IMR-90 (cell line): ENCODE measurements at regions not wholly inside any gene's neighbourhood (a gene's known extent, or its start where the extent isn't known, plus 50 kb on each side); places are given as distances from the start of the nearest gene placed in this dataset.

Experiments
- ATAC-seq: fragments of 200-7000 bp; cut with Tn5 transposase; 2 replicates; pipeline ENCODE4 v1.9.1; 2020; ENCODE audit warnings: low read depth, mild to moderate bottlenecking, moderate library complexity
- BruUV-seq: library from RNA; stranded (reverse); fragments of 400-500 nt; replicated peaks from 2 replicates; lab custom pipeline; 2021; lab: Mats Ljungman, UMichigan
- CTCF ChIA-PET: fragments of 300-600 bp; formaldehyde crosslinking; extraction: SDS; loops from one replicate; lab custom pipeline; 2021; ENCODE audit warnings: antibody characterized with exemption; lab: Yijun Ruan, JAX
- POLR2A ChIA-PET: fragments of 300-600 bp; sonication (Branson Sonifier 250); formaldehyde crosslinking; loops from one replicate; lab custom pipeline; 2022; ENCODE audit warnings: antibody characterized with exemption; ENCODE audit not compliant: unreplicated experiment; lab: Charles Lee
- DNase-seq: peaks from one replicate; pipeline ENCODE4 v3.0.0; 2013
- H2AFZ ChIP-seq: replicated peaks from 2 replicates; pipeline ENCODE3; 2013; ENCODE audit warnings: low read length, mild to moderate bottlenecking; ENCODE audit not compliant: poor library complexity
- H2AK5ac ChIP-seq: 2 replicates; pipeline ENCODE4 v1.6.1; 2013; ENCODE audit warnings: low read depth, low read length, inconsistent platforms
- H2AK9ac ChIP-seq: replicated peaks from 2 replicates; pipeline ENCODE3; 2013; ENCODE audit warnings: mild to moderate bottlenecking, low read depth, low read length, moderate library complexity; ENCODE audit not compliant: poor library complexity
- H2BK120ac ChIP-seq: 2 replicates; pipeline ENCODE4 v1.6.1; 2013; ENCODE audit warnings: low read depth, low read length, inconsistent platforms
- H2BK15ac ChIP-seq: 3 replicates; pipeline ENCODE4 v1.6.1; 2013; ENCODE audit warnings: low read depth, low read length, inconsistent platforms
- H2BK20ac ChIP-seq: 2 replicates; pipeline ENCODE4 v1.6.1; 2013; ENCODE audit warnings: low read depth, mild to moderate bottlenecking, inconsistent platforms, low read length, moderate library complexity
- H2BK5ac ChIP-seq: 2 replicates; pipeline ENCODE4 v1.6.1; 2013; ENCODE audit warnings: mild to moderate bottlenecking, low read depth, low read length, inconsistent platforms; ENCODE audit not compliant: poor library complexity, severe bottlenecking
- H3K14ac ChIP-seq: replicated peaks from 2 replicates; pipeline ENCODE4 v1.6.1; 2013; ENCODE audit warnings: low read depth, low read length, inconsistent platforms
- H3K18ac ChIP-seq: 2 replicates; pipeline ENCODE4 v1.6.1; 2013; ENCODE audit warnings: low read depth, low read length, control low read depth
- H3K23ac ChIP-seq: 2 replicates; pipeline ENCODE4 v1.6.1; 2013; ENCODE audit warnings: low read depth, low read length, inconsistent platforms
- H3K27ac ChIP-seq: 2 replicates; pipeline ENCODE4 v1.5.1; 2013; ENCODE audit warnings: mild to moderate bottlenecking, control low read depth, low read length; ENCODE audit not compliant: insufficient read depth
- H3K27me3 ChIP-seq: 2 replicates; pipeline ENCODE4 v1.6.1; 2013; ENCODE audit warnings: low read length; ENCODE audit not compliant: control insufficient read depth, insufficient read depth
- H3K36me3 ChIP-seq: 2 replicates; pipeline ENCODE4 v1.6.1; 2013; ENCODE audit warnings: low read length, mixed read lengths; ENCODE audit not compliant: control insufficient read depth, insufficient read depth
- H3K4ac ChIP-seq: 2 replicates; pipeline ENCODE4 v1.6.1; 2013; ENCODE audit warnings: low read depth, low read length, inconsistent platforms
- H3K4me1 ChIP-seq: 2 replicates; pipeline ENCODE4 v1.6.1; 2013; ENCODE audit warnings: low read length, mixed read lengths; ENCODE audit not compliant: control insufficient read depth, insufficient read depth
- H3K4me2 ChIP-seq: 2 replicates; pipeline ENCODE4 v1.6.1; 2013; ENCODE audit warnings: low read depth, mild to moderate bottlenecking, control low read depth, low read length, moderate library complexity
- H3K4me3 ChIP-seq: 2 replicates; pipeline ENCODE4 v1.5.1; 2013; ENCODE audit warnings: low read depth, mild to moderate bottlenecking, control low read depth, low read length, moderate library complexity; ENCODE audit not compliant: insufficient read depth
- H3K56ac ChIP-seq: 2 replicates; pipeline ENCODE4 v1.6.1; 2013; ENCODE audit warnings: low read length, inconsistent platforms; ENCODE audit not compliant: insufficient read depth; ENCODE audit errors: extremely low read depth
- H3K79me1 ChIP-seq, 2 experiments: 2 replicates each; pipeline ENCODE4 v1.6.1; 2013; ENCODE audit warnings: low read length in 2 of 2, inconsistent platforms in 1 of 2, low read depth in 1 of 2
- H3K9ac ChIP-seq: 2 replicates; pipeline ENCODE4 v1.6.1; 2013; ENCODE audit warnings: low read depth, low read length, control low read depth
- H3K9me1 ChIP-seq: 2 replicates; pipeline ENCODE4 v1.6.1; 2013; ENCODE audit warnings: low read length, inconsistent platforms; ENCODE audit not compliant: insufficient read depth
- H3K9me3 ChIP-seq: 2 replicates; pipeline ENCODE4 v1.6.1; 2013; ENCODE audit warnings: low read length; ENCODE audit not compliant: control insufficient read depth, insufficient read depth
- H4K20me1 ChIP-seq: 2 replicates; pipeline ENCODE4 v1.6.1; 2013; ENCODE audit warnings: low read length, inconsistent platforms; ENCODE audit not compliant: insufficient read depth
- H4K5ac ChIP-seq: 2 replicates; pipeline ENCODE4 v1.6.1; 2013; ENCODE audit warnings: mild to moderate bottlenecking, low read depth, low read length, control low read depth
- H4K8ac ChIP-seq, 2 experiments: 2 replicates each; pipeline ENCODE4 v1.6.1; 2013; ENCODE audit warnings: low read depth in 2 of 2, low read length in 2 of 2, control low read depth in 1 of 2, inconsistent platforms in 1 of 2
- H4K91ac ChIP-seq: 2 replicates; pipeline ENCODE4 v1.6.1; 2013; ENCODE audit warnings: low read depth, low read length, inconsistent platforms; ENCODE audit not compliant: insufficient read depth
- CEBPB ChIP-seq: IDR thresholded peaks from 2 replicates; pipeline ENCODE4 v1.6.1; 2012; ENCODE audit warnings: low read depth, low read length, improper control_type of control experiment
- CHD1 ChIP-seq: IDR thresholded peaks from 2 replicates; pipeline ENCODE4 v1.6.1; 2012; ENCODE audit warnings: low read depth, low read length, improper control_type of control experiment
- MAFK ChIP-seq: IDR thresholded peaks from 2 replicates; pipeline ENCODE4 v1.6.1; 2012; ENCODE audit warnings: low read depth, low read length, improper control_type of control experiment
- MAZ ChIP-seq: IDR thresholded peaks from 2 replicates; pipeline ENCODE4 v1.6.1; 2012; ENCODE audit warnings: low read depth, mild to moderate bottlenecking, low read length, improper control_type of control experiment, moderate library complexity, borderline replicate concordance
- MXI1 ChIP-seq: IDR thresholded peaks from 2 replicates; pipeline ENCODE4 v1.6.1; 2012; ENCODE audit warnings: low read depth, mild to moderate bottlenecking, low read length, moderate library complexity, borderline replicate concordance
- NFE2L2 ChIP-seq: fragments of 150-350 bp; IDR thresholded peaks from 2 replicates; pipeline ENCODE4 v1.6.1; 2016; ENCODE audit warnings: low read depth, mild to moderate bottlenecking, low read length
- RAD21 ChIP-seq: IDR thresholded peaks from 2 replicates; pipeline ENCODE4 v1.6.1; 2012; ENCODE audit warnings: low read length, improper control_type of control experiment
- RCOR1 ChIP-seq: IDR thresholded peaks from 2 replicates; pipeline ENCODE4 v1.6.1; 2012; ENCODE audit warnings: mild to moderate bottlenecking, low read length, improper control_type of control experiment; ENCODE audit not compliant: insufficient replicate concordance
- RFX5 ChIP-seq: IDR thresholded peaks from 2 replicates; pipeline ENCODE4 v1.8.0; 2012; ENCODE audit warnings: low read depth, mild to moderate bottlenecking, low read length, moderate library complexity
- SMC3 ChIP-seq: fragments of 150-350 bp; IDR thresholded peaks from 2 replicates; pipeline ENCODE4 v1.6.1; 2016; ENCODE audit warnings: low read depth, mild to moderate bottlenecking, antibody characterized with exemption, low read length, moderate library complexity
- USF2 ChIP-seq: fragments of 150-350 bp; IDR thresholded peaks from 2 replicates; pipeline ENCODE4 v1.6.1; 2017; ENCODE audit warnings: mild to moderate bottlenecking, antibody characterized with exemption, low read length, low read depth
- WGBS, 2 experiments: methylation state at CpG; one replicate each; pipeline versions ENCODE4 v1.1.5 to v1.1.7; 2013; ENCODE audit warnings: missing lambda C conversion rate in 2 of 2; ENCODE audit not compliant: insufficient read length in 1 of 2; ENCODE audit errors: extremely low coverage in 2 of 2; 5-methylcytosine and 5-hydroxymethylcytosine counted together
- dilution Hi-C: fragments of 300-500 bp; cut with HindIII; formaldehyde crosslinking; loops from one replicate; pipeline ENCODE4 v1.14.3; 2018; ENCODE audit warnings: low sequenced_read_pairs; ENCODE audit not compliant: unreplicated experiment
- in situ Hi-C: fragments of 300-500 bp; cut with MboI; formaldehyde crosslinking; loops from 3 replicates; pipeline ENCODE4 v1.14.3; 2019; ENCODE audit warnings: low sequenced_read_pairs, inconsistent platforms, mixed read lengths
- intact Hi-C: fragments of 100-400 bp; cut with micrococcal nuclease; formaldehyde crosslinking; loops from 2 replicates; pipeline ENCODE4 v1.10.0; 2022
- TF ChIP-seq, protein P1 (sequence below): conservative IDR thresholded peaks from 2 replicates; pipeline ENCODE4 v1.5.1; 2012; ENCODE audit warnings: mild to moderate bottlenecking, low read depth, low read length, improper control_type of control experiment
- TF ChIP-seq, protein P2 (sequence below): fragments of 150-350 bp; IDR thresholded peaks from 2 replicates; pipeline ENCODE4 v1.6.1; 2016; ENCODE audit warnings: low read depth, mild to moderate bottlenecking, low read length, moderate library complexity, borderline replicate concordance

GRCh38 chr16:18059089-18059488 lies 277.4 kb downstream of the NPIPA8 start:
- Histone ChIP-seq H4K5ac (no peak overlapping the region), H3K27me3 (no peaks in the 10 kb centered on the region), H3K4me3 (no peak overlapping the region), H2BK20ac (no peak overlapping the region), H2BK15ac (no peak overlapping the region), H3K36me3 (no peaks in the 10 kb centered on the region), H2AFZ (no peak overlapping the region), H3K14ac (no peak overlapping the region), H3K9me1 (no peaks in the 10 kb centered on the region), H3K4me2 (no peak overlapping the region), H2AK9ac (no peak overlapping the region), H3K4me1 (no peaks in the 10 kb centered on the region), H3K23ac (no peak overlapping the region), H4K91ac (no peak overlapping the region), H2BK120ac (no peak overlapping the region), H3K9me3 (peaks cover 10% of the 10 kb centered on the region), H4K20me1 (no peaks in the 10 kb centered on the region), H3K4ac (no peak overlapping the region), H3K9ac (no peak overlapping the region), H2AK5ac (no peak overlapping the region), H3K79me1 (no peaks in the 10 kb centered on the region), H3K18ac (no peak overlapping the region), H2BK5ac (no peak overlapping the region), H3K56ac (no peak overlapping the region), H4K8ac (no peak overlapping the region), H3K27ac (no peak overlapping the region)
- dilution Hi-C loops, result no loop called here
- ATAC-seq (no peak), DNase-seq (no peak)
- intact Hi-C loops, result no loop called here
- TF ChIP-seq SMC3, result no peak
- no peak for TF ChIP-seq RAD21
- TF ChIP-seq, protein P1, sequence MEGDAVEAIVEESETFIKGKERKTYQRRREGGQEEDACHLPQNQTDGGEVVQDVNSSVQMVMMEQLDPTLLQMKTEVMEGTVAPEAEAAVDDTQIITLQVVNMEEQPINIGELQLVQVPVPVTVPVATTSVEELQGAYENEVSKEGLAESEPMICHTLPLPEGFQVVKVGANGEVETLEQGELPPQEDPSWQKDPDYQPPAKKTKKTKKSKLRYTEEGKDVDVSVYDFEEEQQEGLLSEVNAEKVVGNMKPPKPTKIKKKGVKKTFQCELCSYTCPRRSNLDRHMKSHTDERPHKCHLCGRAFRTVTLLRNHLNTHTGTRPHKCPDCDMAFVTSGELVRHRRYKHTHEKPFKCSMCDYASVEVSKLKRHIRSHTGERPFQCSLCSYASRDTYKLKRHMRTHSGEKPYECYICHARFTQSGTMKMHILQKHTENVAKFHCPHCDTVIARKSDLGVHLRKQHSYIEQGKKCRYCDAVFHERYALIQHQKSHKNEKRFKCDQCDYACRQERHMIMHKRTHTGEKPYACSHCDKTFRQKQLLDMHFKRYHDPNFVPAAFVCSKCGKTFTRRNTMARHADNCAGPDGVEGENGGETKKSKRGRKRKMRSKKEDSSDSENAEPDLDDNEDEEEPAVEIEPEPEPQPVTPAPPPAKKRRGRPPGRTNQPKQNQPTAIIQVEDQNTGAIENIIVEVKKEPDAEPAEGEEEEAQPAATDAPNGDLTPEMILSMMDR, result no peak
- TF ChIP-seq MAFK, result no peak
- no peak for TF ChIP-seq MXI1
- no peak for TF ChIP-seq RCOR1
- TF ChIP-seq CHD1, result no peak
- TF ChIP-seq CEBPB, result no peak
- no peak for TF ChIP-seq MAZ
- TF ChIP-seq, protein P2, sequence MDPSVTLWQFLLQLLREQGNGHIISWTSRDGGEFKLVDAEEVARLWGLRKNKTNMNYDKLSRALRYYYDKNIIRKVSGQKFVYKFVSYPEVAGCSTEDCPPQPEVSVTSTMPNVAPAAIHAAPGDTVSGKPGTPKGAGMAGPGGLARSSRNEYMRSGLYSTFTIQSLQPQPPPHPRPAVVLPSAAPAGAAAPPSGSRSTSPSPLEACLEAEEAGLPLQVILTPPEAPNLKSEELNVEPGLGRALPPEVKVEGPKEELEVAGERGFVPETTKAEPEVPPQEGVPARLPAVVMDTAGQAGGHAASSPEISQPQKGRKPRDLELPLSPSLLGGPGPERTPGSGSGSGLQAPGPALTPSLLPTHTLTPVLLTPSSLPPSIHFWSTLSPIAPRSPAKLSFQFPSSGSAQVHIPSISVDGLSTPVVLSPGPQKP, result no peak
- no peak for TF ChIP-seq RFX5
- TF ChIP-seq NFE2L2, result no peak
- no peak for TF ChIP-seq USF2
- BruUV-seq, result no TSS peak
- ChIA-PET CTCF (no interaction called here), POLR2A (no interaction called here)
- in situ Hi-C loops, result no loop called here
- 100% methylated on average over 1 of the region's 1 CpG for WGBS, 2 experiments
